ENCODE measurements at regions not wholly inside any gene's neighbourhood (a gene's known extent, or its start where the extent isn't known, plus 50 kb on each side); places are given as distances from the start of the nearest gene placed in this dataset.

DNA sequence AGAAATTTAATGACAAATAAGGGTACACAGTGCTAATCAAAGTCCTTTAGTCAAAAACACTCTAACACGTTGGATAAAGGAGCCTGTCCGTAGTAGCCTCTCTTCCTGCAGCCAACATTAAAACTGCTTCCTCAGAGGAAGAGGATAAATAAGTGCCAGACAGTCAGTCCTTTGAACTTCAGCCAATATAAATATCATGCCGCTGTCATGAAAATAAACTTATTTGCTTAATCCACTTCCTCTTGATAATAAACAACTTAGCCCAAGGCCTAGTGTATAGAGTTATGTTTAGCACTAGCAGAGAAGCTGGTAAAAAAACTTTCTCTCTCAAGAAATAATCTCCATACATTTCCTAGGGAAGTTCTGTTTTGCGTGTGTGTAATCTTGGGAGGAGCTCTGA lies 196.7 kb downstream of the HS3ST1 start:
- Histone ChIP-seq H3K36me3 (ENCODE audit: insufficient read depth, low read length) (no peaks in the 10 kb centered on the region), H3F3A (ENCODE audit: insufficient read depth, low read length) (no peaks in the 10 kb centered on the region), H3K27ac (ENCODE audit: low read depth, low read length, poor library complexity, severe bottlenecking) (no peak overlapping the region)

GRCh38 chr4:11230866-11231265 lies 197.8 kb downstream of the HS3ST1 start:
- Histone ChIP-seq H3K36me3 (ENCODE audit: insufficient read depth, low read length) (no peaks in the 10 kb centered on the region), H3K27ac (ENCODE audit: low read depth, low read length, poor library complexity, severe bottlenecking) (no peak overlapping the region), H3K9me3 (ENCODE audit: low read length) (no peaks in the 10 kb centered on the region), H3K9ac (ENCODE audit: low read length) (no peak overlapping the region), H3K79me2 (ENCODE audit: insufficient read depth, low read length) (no peaks in the 10 kb centered on the region), H3K4me1 (ENCODE audit: insufficient read depth, low read length, severe bottlenecking) (no peaks in the 10 kb centered on the region), H3F3A (ENCODE audit: insufficient read depth, low read length) (no peaks in the 10 kb centered on the region), H3K4me3 (ENCODE audit: low read depth, low read length, poor library complexity, severe bottlenecking) (no peak overlapping the region), H2AFZ (ENCODE audit: low read length) (no peak overlapping the region), H3K9me2 (ENCODE audit: low read depth, low read length) (no peaks in the 10 kb centered on the region), H3K4me2 (ENCODE audit: low read length) (no peak overlapping the region), H4K20me1 (ENCODE audit: insufficient read depth, low read length) (no peaks in the 10 kb centered on the region), H3K27me3 (ENCODE audit: insufficient read depth, low read length) (no peaks in the 10 kb centered on the region)
- TF ChIP-seq, protein P1, sequence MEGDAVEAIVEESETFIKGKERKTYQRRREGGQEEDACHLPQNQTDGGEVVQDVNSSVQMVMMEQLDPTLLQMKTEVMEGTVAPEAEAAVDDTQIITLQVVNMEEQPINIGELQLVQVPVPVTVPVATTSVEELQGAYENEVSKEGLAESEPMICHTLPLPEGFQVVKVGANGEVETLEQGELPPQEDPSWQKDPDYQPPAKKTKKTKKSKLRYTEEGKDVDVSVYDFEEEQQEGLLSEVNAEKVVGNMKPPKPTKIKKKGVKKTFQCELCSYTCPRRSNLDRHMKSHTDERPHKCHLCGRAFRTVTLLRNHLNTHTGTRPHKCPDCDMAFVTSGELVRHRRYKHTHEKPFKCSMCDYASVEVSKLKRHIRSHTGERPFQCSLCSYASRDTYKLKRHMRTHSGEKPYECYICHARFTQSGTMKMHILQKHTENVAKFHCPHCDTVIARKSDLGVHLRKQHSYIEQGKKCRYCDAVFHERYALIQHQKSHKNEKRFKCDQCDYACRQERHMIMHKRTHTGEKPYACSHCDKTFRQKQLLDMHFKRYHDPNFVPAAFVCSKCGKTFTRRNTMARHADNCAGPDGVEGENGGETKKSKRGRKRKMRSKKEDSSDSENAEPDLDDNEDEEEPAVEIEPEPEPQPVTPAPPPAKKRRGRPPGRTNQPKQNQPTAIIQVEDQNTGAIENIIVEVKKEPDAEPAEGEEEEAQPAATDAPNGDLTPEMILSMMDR (IDR thresholded peaks at IDR 0.05; ENCODE audit: low read length) = no peak

More for the DNA sequence above, 196.7 kb downstream of the HS3ST1 start:
- Histone ChIP-seq H3K4me2 (ENCODE audit: low read length) (no peak overlapping the region), H3K4me1 (ENCODE audit: insufficient read depth, low read length, severe bottlenecking) (no peaks in the 10 kb centered on the region), H4K20me1 (ENCODE audit: insufficient read depth, low read length) (no peaks in the 10 kb centered on the region), H3K9me2 (ENCODE audit: low read depth, low read length) (no peaks in the 10 kb centered on the region), H3K9me3 (ENCODE audit: low read length) (no peaks in the 10 kb centered on the region), H3K9ac (ENCODE audit: low read length) (no peak overlapping the region), H3K4me3 (ENCODE audit: low read depth, low read length, poor library complexity, severe bottlenecking) (no peak overlapping the region), H3K27me3 (ENCODE audit: insufficient read depth, low read length) (no peaks in the 10 kb centered on the region), H2AFZ (ENCODE audit: low read length) (no peak overlapping the region), H3K79me2 (ENCODE audit: insufficient read depth, low read length) (no peaks in the 10 kb centered on the region)
- TF ChIP-seq, protein P1 (IDR thresholded peaks at IDR 0.05; ENCODE audit: low read length) = no peak
- TF ChIP-seq EZH2 (IDR thresholded peaks at IDR 0.05; ENCODE audit: borderline replicate concordance, low read length) = no peak

- Histone ChIP-seq H3K4me1 (ENCODE audit: insufficient read depth, low read length, severe bottlenecking) (no peaks in the 10 kb centered on the region), H3K4me3 (ENCODE audit: low read depth, low read length, poor library complexity, severe bottlenecking) (no peak overlapping the region), H3K36me3 (ENCODE audit: insufficient read depth, low read length) (no peaks in the 10 kb centered on the region), H3K9me3 (ENCODE audit: low read length) (no peaks in the 10 kb centered on the region), H2AFZ (ENCODE audit: low read length) (no peak overlapping the region), H3K27me3 (ENCODE audit: insufficient read depth, low read length) (no peaks in the 10 kb centered on the region), H4K20me1 (ENCODE audit: insufficient read depth, low read length) (no peaks in the 10 kb centered on the region), H3K79me2 (ENCODE audit: insufficient read depth, low read length) (no peaks in the 10 kb centered on the region), H3K9me2 (ENCODE audit: low read depth, low read length) (no peaks in the 10 kb centered on the region), H3K9ac (ENCODE audit: low read length) (no peak overlapping the region), H3K27ac (ENCODE audit: low read depth, low read length, poor library complexity, severe bottlenecking) (no peak overlapping the region), H3K4me2 (ENCODE audit: low read length) (no peak overlapping the region), H3F3A (ENCODE audit: insufficient read depth, low read length) (no peaks in the 10 kb centered on the region)
- TF ChIP-seq, protein P1 (IDR thresholded peaks at IDR 0.05; ENCODE audit: low read length) = no peak
Measured at GRCh38 chr4:11228530-11228929, 200.2 kb downstream of the HS3ST1 start.

All from OCI-LY1 (cell line).